ENCODE measurements at regions not wholly inside any gene's neighbourhood (a gene's known extent, or its start where the extent isn't known, plus 50 kb on each side); places are given as distances from the start of the nearest gene placed in this dataset.

DNA sequence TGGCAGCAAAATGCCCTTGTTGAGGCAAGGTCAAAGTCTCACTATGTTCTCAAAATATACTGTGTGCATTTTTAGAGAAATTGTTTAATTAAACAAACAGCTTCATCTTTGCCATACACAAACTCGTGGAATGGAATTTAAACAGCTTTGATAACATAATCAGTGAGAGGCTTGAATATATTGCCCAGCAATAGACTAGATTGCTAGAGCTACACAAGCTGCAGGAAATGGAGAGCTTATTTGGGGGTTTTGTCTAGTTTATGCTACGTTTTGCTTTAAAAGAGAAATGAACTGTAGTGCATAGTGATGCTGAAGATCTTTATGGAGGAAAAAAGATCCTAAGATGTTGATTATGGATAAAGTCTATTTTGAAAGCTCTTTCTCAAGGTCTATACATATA is 166.8 kb upstream of the HMCN1 start:
- TF ChIP-seq TARDBP (IDR thresholded peaks at IDR 0.05) (no peak), BHLHE40 (IDR thresholded peaks at IDR 0.05; ENCODE audit: borderline replicate concordance) (no peak), SUZ12 (IDR thresholded peaks at IDR 0.05) (no peak), SP1 (IDR thresholded peaks at IDR 0.05) (no peak), NFRKB (IDR thresholded peaks at IDR 0.05) (no peak), CTBP1 (IDR thresholded peaks at IDR 0.05; ENCODE audit: borderline replicate concordance) (no peak), FOXA1 (IDR thresholded peaks at IDR 0.05) (no peak), PKNOX1 (IDR thresholded peaks at IDR 0.05) (no peak), FOXK2 (IDR thresholded peaks at IDR 0.05) (no peak), FOXM1 (IDR thresholded peaks at IDR 0.05; ENCODE audit: borderline replicate concordance) (no peak), ZNF384 (IDR thresholded peaks at IDR 0.05) (no peak), L3MBTL2 (conservative IDR thresholded peaks at IDR 0.05) (no peak), ELF4 (IDR thresholded peaks at IDR 0.05) (no peak)
